ENCODE measurements at regions not wholly inside any gene's neighbourhood (a gene's known extent, or its start where the extent isn't known, plus 50 kb on each side); places are given as distances from the start of the nearest gene placed in this dataset.

DNA sequence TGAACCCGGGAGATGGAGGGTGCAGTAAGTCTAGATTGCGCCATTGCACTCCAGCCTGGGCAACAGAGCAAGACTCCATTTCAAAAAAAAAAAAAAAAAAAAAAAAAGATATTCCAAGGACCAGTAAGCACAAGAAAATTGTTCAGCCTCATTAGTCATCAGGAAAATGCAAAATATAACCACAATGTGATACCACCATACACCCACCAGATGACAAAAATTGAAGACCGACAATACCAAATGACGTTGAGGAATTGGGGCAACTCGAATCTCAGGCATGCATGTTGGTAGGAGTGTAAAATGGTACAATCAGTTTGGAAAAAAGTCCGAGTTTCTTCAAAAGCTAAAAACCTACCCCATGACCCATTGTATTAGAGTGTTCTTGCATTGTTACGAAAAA is 130.2 kb upstream of the FAM9B start:
- TF ChIP-seq, protein P1, sequence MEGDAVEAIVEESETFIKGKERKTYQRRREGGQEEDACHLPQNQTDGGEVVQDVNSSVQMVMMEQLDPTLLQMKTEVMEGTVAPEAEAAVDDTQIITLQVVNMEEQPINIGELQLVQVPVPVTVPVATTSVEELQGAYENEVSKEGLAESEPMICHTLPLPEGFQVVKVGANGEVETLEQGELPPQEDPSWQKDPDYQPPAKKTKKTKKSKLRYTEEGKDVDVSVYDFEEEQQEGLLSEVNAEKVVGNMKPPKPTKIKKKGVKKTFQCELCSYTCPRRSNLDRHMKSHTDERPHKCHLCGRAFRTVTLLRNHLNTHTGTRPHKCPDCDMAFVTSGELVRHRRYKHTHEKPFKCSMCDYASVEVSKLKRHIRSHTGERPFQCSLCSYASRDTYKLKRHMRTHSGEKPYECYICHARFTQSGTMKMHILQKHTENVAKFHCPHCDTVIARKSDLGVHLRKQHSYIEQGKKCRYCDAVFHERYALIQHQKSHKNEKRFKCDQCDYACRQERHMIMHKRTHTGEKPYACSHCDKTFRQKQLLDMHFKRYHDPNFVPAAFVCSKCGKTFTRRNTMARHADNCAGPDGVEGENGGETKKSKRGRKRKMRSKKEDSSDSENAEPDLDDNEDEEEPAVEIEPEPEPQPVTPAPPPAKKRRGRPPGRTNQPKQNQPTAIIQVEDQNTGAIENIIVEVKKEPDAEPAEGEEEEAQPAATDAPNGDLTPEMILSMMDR (optimal IDR thresholded peaks at IDR 0.05 in 1 of 3, IDR thresholded peaks at IDR 0.05 in 1 of 3, conservative IDR thresholded peaks at IDR 0.05 in 1 of 3; ENCODE audit: extremely low read depth in 1 of 3, insufficient read depth in 2 of 3, low read length in 3 of 3), result no peak
- no peak for TF ChIP-seq EZH2 (IDR thresholded peaks at IDR 0.05; ENCODE audit: low read length)

Measured in keratinocyte (primary cell).